Nucleus accumbens (tissue), 56 donors: ENCODE measurements at regions not wholly inside any gene's neighbourhood (a gene's known extent, or its start where the extent isn't known, plus 50 kb on each side); places are given as distances from the start of the nearest gene placed in this dataset.

ENCODE experiments used
- DNase-seq, 56 donors: peaks; one replicate each; lab custom pipeline; 2025; lab: John Stamatoyannopoulos, UW

- peak in 2 of 56 donors; percentile 1 to 21 for DNase-seq
Observed at GRCh38 chr12:111093428-111094142, 173.2 kb upstream of the MYL2 start.

- DNase-seq, result no peak
Observed at GRCh38 chr12:111091051-111091450, 170.7 kb upstream of the MYL2 start.

GRCh38 chr12:111089616-111090015 lies 169.2 kb upstream of the MYL2 start:
- no peak for DNase-seq

GRCh38 chr12:111088409-111088808 lies 168.0 kb upstream of the MYL2 start:
- DNase-seq, result no peak

GRCh38 chr12:111086947-111087700 lies 166.7 kb upstream of the MYL2 start:
- no peak for DNase-seq

- DNase-seq, result no peak
Observed at GRCh38 chr12:111085096-111085495, 164.7 kb upstream of the MYL2 start.

GRCh38 chr12:111084605-111085004 lies 164.2 kb upstream of the MYL2 start:
- DNase-seq, result no peak

- DNase-seq, result no peak
Observed at GRCh38 chr12:111084158-111084557, 163.8 kb upstream of the MYL2 start.

- DNase-seq, result no peak
Observed at GRCh38 chr12:111081600-111081999, 161.2 kb upstream of the MYL2 start.

GRCh38 chr12:111078731-111079130 lies 158.4 kb upstream of the MYL2 start:
- DNase-seq, result no peak

GRCh38 chr12:111076611-111077451 lies 156.5 kb upstream of the MYL2 start:
- no peak for DNase-seq

- no peak for DNase-seq
Observed at GRCh38 chr12:111076199-111076598, 155.8 kb upstream of the MYL2 start.

- no peak for DNase-seq
Observed at GRCh38 chr12:111074965-111075364, 154.6 kb upstream of the MYL2 start.

- DNase-seq, result no peak
Observed at GRCh38 chr12:111074559-111074958, 154.2 kb upstream of the MYL2 start.

GRCh38 chr12:111073370-111073769 lies 153.0 kb upstream of the MYL2 start:
- no peak for DNase-seq

GRCh38 chr12:111072299-111072698 lies 151.9 kb upstream of the MYL2 start:
- DNase-seq, result no peak

GRCh38 chr12:111069886-111070285 lies 149.5 kb upstream of the MYL2 start:
- no peak for DNase-seq

- no peak for DNase-seq
Observed at GRCh38 chr12:111068290-111068689, 147.9 kb upstream of the MYL2 start.

GRCh38 chr12:111067498-111067897 lies 147.1 kb upstream of the MYL2 start:
- no peak for DNase-seq

GRCh38 chr12:111066744-111067437 lies 146.5 kb upstream of the MYL2 start:
- DNase-seq, result no peak

GRCh38 chr12:111064982-111065381 lies 144.6 kb upstream of the MYL2 start:
- DNase-seq, result no peak
